Activated T-helper 1 cell treated with anti-CD3 and anti-CD28 coated beads, Interleukin-12 subunit alpha, Interleukin-12 subunit beta, Interleukin-2, Interleukin-4 antibody, amounts not matched to agents 30 ng/mL and 10 ng/mL and 1 ng/mL, durations not matched to agents 14 hours and 24 hours and 36 hours (primary cell): ENCODE measurements at regions not wholly inside any gene's neighbourhood (a gene's known extent, or its start where the extent isn't known, plus 50 kb on each side); places are given as distances from the start of the nearest gene placed in this dataset.

ENCODE experiments used
- DNase-seq: peaks from one replicate; pipeline ENCODE4 v3.0.0; 2021; ENCODE audit warnings: low spot score
- H3K27ac Mint-ChIP-seq: one replicate; pipeline ENCODE4 v1.8.0; 2021; ENCODE audit warnings: mild to moderate bottlenecking, mixed read lengths
- H3K27me3 Mint-ChIP-seq: one replicate; pipeline ENCODE4 v1.8.0; 2022; ENCODE audit warnings: mild to moderate bottlenecking, moderate library complexity, mixed read lengths; ENCODE audit not compliant: insufficient read depth
- H3K36me3 Mint-ChIP-seq: one replicate; pipeline ENCODE4 v1.8.0; 2021; ENCODE audit warnings: low read depth, mixed read lengths
- H3K4me1 Mint-ChIP-seq: one replicate; pipeline ENCODE4 v1.8.0; 2021; ENCODE audit warnings: low read depth, mixed read lengths
- H3K4me3 Mint-ChIP-seq: one replicate; pipeline ENCODE4 v1.8.0; 2021; ENCODE audit warnings: mild to moderate bottlenecking, moderate library complexity, mixed read lengths
- H3K9me3 Mint-ChIP-seq: one replicate; pipeline ENCODE4 v1.8.0; 2021; ENCODE audit warnings: mixed read lengths
- intact Hi-C: fragments of 100-400 bp; cut with micrococcal nuclease; formaldehyde crosslinking; loops from one replicate; pipeline ENCODE4 v1.15.1; 2024

DNA sequence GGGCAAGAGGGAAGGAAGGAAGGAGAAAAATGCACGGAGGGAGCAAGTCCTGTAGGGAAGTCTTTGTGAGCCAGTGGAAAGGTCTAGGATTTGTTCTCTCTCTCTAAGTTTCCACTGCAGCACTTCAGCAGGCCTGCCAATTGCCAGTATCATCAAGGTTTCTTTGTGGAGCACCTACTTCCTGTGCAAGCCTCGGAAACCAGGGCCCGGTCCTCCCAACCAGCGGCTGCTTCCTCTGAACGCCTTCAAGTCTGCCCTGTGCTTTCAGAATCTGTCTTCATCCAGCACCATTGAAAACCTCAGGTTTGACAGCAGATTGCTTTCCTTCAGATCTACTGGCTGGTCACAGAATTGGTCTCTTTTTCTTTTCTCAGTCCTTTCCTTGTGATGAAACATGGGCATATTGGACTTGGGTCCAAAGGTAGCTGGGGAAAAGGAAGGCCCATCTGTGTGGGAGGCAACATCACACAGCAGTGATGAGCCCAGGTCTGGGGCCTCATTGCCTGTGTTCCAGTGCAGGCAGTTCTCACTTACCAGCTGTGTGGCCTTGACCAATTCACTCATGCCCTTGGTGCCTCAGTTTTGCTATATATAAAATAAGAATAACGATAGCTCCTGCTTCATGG lies 144.5 kb downstream of the SEC16B start:
- Mint-ChIP-seq H3K9me3 (peaks cover 3% of the 10 kb centered on the region), H3K36me3 (no peaks in the 10 kb centered on the region), H3K27ac (no peak overlapping the region), H3K4me3 (no peak overlapping the region), H3K27me3 (no peaks in the 10 kb centered on the region), H3K4me1 (no peaks in the 10 kb centered on the region)
- DNase-seq, result no peak
- intact Hi-C loops, result no loop called here

DNA sequence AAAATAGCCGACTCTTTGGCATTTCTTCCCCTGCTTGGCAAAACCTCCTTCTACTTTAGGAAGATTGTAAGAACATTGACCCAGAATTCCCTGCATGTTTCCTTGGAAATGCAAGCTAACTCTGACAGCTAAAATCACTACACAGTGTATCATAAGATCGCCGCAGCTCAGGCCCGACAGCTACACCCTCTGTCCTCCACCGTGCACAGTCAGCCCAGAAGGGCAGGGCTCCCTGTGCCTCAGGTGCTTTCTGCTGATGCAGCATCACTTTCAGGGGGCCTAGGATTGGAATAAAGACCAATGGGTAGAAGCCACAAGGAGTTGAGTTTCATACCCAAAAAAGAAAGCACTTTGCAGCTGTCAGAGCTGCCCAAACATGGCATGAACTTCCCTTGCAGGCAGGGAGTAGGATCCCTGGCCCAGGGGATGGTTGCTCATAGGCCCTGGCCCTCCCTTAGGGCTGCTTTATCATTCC lies 145.3 kb downstream of the SEC16B start:
- H3K4me1 Mint-ChIP-seq, result no peaks in the 10 kb centered on the region
- H3K36me3 Mint-ChIP-seq, result no peaks in the 10 kb centered on the region
- no peaks in the 10 kb centered on the region for H3K27me3 Mint-ChIP-seq
- DNase-seq, result no peak
- intact Hi-C loops, result no loop called here
- H3K27ac Mint-ChIP-seq, result no peak overlapping the region
- peaks cover 3% of the 10 kb centered on the region for H3K9me3 Mint-ChIP-seq
- no peak overlapping the region for H3K4me3 Mint-ChIP-seq

DNA sequence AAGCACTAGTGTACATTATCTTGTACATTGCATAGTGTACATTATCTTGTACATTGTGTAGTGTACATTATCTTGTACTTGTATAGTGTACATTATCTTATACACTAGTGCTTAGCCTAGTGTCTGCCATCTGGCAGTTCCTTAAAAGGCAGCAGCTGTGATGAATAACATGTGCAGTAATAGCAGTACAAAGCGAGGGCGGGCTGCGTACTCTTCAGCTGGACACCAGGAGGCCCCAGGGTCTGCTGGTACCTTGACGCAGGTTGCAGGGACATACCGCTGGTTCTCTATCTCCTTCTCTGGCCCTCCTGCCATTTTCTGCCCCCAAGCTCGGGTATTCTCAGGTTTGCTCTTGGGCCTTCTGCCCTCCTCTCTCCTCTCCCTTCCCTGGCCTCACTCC lies 149.6 kb downstream of the SEC16B start:
- no peak overlapping the region for H3K4me3 Mint-ChIP-seq
- no peaks in the 10 kb centered on the region for H3K4me1 Mint-ChIP-seq
- H3K27me3 Mint-ChIP-seq, result no peaks in the 10 kb centered on the region
- no peak for DNase-seq
- peaks cover 5% of the 10 kb centered on the region for H3K9me3 Mint-ChIP-seq
- H3K36me3 Mint-ChIP-seq, result no peaks in the 10 kb centered on the region
- no peak overlapping the region for H3K27ac Mint-ChIP-seq
- intact Hi-C loops, result no loop called here

DNA sequence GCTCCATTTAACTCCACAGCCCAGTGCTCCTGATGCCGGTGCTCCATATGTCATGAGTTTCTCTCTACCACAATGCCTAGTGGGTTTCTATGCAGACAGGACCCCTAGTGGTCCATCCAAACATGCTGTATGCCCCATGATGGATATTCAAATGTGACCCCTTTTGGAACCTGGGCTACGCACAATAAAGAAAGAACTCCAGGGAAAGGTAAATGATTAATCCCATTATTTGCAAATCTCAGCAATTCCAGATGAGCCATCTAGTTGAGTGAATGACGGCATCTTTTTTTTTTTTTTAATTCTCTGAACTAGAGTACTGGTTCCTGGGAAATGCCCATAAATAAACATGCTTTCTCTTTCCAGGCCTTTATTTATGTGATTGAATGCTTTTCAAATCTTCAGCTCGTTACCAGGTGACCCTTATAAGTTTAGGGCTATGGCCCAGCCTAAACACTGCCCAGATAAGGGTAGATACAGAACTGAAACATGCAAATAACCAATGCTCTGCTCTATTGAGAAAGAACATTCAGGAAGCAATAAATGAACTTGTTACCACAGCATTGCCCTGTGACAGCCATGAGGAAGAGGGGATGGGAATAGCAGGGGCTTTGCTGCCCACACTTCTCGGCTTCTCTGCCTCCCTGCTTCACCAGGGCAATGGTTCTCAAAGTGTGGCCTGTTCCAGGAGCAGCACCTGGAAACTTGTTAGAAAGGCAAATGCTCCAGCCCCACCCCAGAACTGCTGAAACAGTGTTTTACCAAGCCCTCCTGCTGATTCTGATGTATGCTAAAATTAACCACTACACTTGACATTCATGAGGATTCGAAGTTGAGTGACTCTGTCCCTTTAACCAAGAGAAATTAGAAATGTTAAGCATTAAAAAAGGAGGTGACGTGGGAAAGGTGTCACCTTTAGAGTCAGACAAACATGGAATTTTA lies 151.7 kb downstream of the SEC16B start:
- intact Hi-C loops, result no loop called here
- Mint-ChIP-seq H3K4me1 (no peaks in the 10 kb centered on the region), H3K27me3 (no peaks in the 10 kb centered on the region), H3K36me3 (no peaks in the 10 kb centered on the region), H3K9me3 (peaks cover 7% of the 10 kb centered on the region), H3K27ac (no peak overlapping the region), H3K4me3 (no peak overlapping the region)
- no peak for DNase-seq

DNA sequence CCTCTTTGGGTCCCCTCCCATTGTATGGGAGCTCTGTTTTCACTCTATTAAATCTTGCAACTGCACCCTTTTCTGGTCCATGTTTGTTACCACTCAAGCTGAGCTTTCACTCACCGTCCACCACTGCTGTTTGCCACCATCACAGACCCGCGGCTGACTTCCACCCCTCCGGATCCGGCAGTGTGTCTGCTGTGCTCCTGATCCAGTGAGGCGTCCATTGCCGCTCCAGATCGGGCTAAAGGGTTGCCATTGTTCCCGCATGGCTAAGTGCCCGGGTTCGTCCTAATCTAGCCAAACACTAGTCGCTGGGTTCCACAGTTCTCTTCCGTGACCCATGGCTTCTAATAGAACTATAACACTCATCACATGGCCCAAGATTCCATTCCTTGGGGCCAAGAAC lies 157.2 kb downstream of the SEC16B start:
- DNase-seq, result no peak
- Mint-ChIP-seq H3K36me3 (no peaks in the 10 kb centered on the region), H3K9me3 (peaks cover 7% of the 10 kb centered on the region), H3K27me3 (no peaks in the 10 kb centered on the region), H3K4me1 (no peaks in the 10 kb centered on the region), H3K27ac (no peak overlapping the region), H3K4me3 (no peak overlapping the region)
- intact Hi-C loops, result no loop called here

DNA sequence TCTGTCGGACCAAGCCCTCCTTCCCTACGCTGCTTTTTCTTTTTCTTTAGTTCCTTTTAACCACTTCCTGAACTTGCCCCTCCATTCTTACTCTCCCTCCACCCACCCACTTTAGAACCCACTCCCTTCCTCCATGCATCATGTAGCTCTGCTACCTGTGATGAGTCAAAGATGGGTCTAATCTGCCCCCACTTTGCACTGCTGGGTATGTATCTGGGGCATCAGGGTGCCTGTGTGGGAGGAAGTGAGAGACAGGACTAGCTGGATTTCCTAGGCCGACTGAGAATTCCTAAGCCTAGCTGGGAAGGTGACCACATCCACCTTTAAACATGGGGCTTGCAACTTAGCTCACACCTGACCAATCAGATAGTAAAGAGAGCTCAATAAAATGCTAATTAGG lies 157.7 kb downstream of the SEC16B start:
- H3K9me3 Mint-ChIP-seq, result peaks cover 7% of the 10 kb centered on the region
- H3K27me3 Mint-ChIP-seq, result no peaks in the 10 kb centered on the region
- H3K36me3 Mint-ChIP-seq, result no peaks in the 10 kb centered on the region

DNA sequence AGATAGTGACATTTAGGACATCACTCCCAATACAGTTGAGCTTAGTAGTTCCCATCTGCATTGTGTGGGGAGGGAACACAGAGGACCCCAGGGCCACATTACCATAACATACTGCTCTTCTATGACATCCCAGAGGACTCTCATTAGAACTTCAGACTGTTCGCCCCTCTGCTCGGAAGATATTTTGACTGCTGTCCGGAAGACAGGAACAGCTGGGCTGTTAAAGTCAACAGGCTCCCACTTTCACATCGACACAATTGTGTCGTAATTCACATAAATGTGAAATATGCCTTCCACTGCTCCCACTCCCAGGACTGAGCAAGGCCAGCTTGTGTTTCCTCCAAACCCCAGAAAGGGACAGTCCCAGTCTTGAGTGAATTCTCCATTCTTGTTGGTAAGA lies 158.4 kb downstream of the SEC16B start:
- Mint-ChIP-seq H3K27me3 (no peaks in the 10 kb centered on the region), H3K4me3 (no peak overlapping the region), H3K36me3 (no peaks in the 10 kb centered on the region), H3K9me3 (peaks cover 7% of the 10 kb centered on the region), H3K4me1 (no peaks in the 10 kb centered on the region), H3K27ac (no peak overlapping the region)
- intact Hi-C loops, result no loop called here
- DNase-seq, result no peak

More for the DNA sequence above, 157.7 kb downstream of the SEC16B start:
- DNase-seq, result no peak
- intact Hi-C loops, result no loop called here
- no peak overlapping the region for H3K27ac Mint-ChIP-seq
- H3K4me3 Mint-ChIP-seq, result no peak overlapping the region
- H3K4me1 Mint-ChIP-seq, result no peaks in the 10 kb centered on the region

DNA sequence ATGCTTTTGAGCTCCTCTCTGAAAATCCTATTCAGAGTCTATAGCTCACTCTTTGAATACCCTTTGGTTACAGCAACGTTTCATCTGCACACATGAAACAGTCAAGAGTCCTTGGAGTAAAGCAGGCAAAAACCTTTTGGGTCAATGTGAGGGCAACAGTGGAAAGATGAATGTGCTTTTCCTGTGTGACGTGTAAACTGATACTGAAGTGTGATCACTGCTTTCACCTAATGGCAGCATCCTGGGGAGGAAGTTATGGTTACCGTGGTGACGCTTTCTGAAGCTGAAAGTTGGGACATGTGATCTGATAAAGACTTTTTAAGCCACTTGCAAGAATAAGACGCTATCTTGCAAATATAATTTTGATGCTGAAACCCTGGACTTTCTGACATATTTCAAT lies 160.0 kb downstream of the SEC16B start:
- H3K27ac Mint-ChIP-seq, result no peak overlapping the region

DNA sequence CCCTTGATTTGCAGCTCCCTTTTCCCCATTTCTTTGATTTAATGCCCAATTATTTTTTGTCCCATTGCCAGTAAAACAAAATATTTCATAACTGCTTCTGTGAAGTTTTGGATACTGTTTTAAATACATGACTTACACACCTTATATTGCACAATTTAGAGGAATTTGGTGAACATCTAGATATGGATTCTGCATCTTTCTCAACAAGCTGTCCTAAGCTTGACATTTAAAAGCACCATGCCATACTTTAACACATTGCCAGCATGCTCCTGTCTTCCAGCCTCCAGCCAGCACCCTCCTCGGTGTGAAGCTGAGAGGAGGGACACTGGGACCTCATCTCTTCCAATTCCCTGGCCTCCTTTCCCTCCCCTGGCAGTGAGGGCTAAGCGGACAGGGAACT lies 167.6 kb downstream of the SEC16B start:
- no peak for DNase-seq
- no peaks in the 10 kb centered on the region for H3K36me3 Mint-ChIP-seq
- H3K4me3 Mint-ChIP-seq, result no peak overlapping the region
- no peaks in the 10 kb centered on the region for H3K4me1 Mint-ChIP-seq
- H3K27ac Mint-ChIP-seq, result no peak overlapping the region
- H3K9me3 Mint-ChIP-seq, result peaks cover 3% of the 10 kb centered on the region
- no peaks in the 10 kb centered on the region for H3K27me3 Mint-ChIP-seq
- intact Hi-C loops, result no loop called here

More for the DNA sequence above, 160.0 kb downstream of the SEC16B start:
- intact Hi-C loops, result no loop called here
- no peak for DNase-seq
- no peaks in the 10 kb centered on the region for H3K27me3 Mint-ChIP-seq
- H3K4me1 Mint-ChIP-seq, result no peaks in the 10 kb centered on the region
- H3K4me3 Mint-ChIP-seq, result no peak overlapping the region
- H3K36me3 Mint-ChIP-seq, result no peaks in the 10 kb centered on the region
- H3K9me3 Mint-ChIP-seq, result peaks cover 3% of the 10 kb centered on the region

DNA sequence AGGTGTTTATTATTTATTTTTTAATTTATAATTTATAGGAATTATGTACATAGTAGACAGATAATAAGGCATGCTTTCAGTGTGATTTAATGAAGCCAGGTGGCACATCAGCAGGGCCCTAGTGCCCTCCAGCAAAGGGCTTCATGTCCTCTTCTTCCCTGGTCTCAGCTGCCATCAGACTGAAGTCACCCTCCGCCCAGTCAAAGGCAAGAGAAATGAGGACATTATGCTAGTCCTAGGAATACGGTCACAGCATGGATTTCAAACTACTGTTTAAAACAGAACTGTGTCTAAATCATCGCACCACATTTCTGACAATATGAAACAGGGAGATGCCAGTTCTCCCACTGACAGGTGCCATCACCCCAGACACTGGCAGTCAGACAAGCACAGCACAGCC lies 168.1 kb downstream of the SEC16B start:
- H3K9me3 Mint-ChIP-seq, result peaks cover 3% of the 10 kb centered on the region
- intact Hi-C loops, result no loop called here
- H3K27me3 Mint-ChIP-seq, result no peaks in the 10 kb centered on the region
- no peak for DNase-seq
- H3K4me3 Mint-ChIP-seq, result no peak overlapping the region
- no peak overlapping the region for H3K27ac Mint-ChIP-seq
- no peaks in the 10 kb centered on the region for H3K36me3 Mint-ChIP-seq
- no peaks in the 10 kb centered on the region for H3K4me1 Mint-ChIP-seq

DNA sequence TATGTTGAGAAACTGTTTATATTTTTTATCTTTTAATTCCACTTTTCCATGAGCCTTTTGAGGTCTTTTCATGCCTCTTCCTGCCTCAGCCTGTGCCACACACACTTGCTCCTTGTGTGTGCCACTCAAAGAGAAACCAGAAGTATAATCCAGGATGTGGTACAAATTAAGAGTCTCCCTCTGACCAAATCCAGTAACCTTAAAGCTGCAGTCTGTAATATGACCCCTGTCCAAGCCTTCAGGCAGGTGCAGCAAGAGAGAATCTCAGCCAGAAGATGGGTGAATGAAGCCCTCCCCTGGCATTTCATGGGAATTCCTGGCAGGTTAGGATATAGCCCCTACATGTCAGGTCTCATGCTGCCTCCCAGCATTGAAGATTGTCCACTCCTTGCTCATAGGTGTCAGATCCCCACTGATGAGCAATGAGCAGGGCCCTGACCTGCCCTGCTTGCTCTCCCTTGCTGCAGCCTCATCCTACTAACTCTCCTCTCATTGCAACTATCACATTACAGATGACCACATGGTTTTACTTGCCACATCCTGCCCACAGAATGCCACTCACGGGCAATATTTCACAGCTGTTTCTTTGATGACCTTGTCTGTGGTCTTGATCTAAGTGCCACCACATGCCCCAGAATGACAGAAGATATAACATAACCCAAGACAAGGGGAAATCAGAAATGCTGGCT lies 169.3 kb downstream of the SEC16B start:
- Mint-ChIP-seq H3K27ac (no peak overlapping the region), H3K9me3 (no peaks in the 10 kb centered on the region), H3K4me1 (no peaks in the 10 kb centered on the region), H3K4me3 (no peak overlapping the region), H3K27me3 (no peaks in the 10 kb centered on the region), H3K36me3 (no peaks in the 10 kb centered on the region)
- intact Hi-C loops, result no loop called here
- no peak for DNase-seq

DNA sequence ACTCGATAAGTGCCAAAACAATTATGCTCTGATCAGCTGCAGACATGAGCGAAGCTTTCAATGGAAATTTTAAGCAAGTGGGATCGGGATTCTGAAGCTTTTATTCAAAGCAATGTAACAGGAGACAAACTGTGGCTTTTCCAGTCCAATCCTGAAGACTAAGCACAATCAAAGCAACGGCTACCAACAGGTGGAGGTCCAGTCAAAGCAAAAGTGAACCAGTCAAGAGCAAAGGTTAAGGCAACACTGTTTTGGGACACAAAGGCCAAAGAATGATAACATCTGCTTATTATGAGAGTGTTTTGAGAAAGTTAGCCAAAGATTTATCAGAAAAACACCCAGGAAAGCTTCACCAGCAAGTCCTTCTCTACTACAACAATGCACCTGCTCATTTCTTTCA lies 170.1 kb downstream of the SEC16B start:
- Mint-ChIP-seq H3K4me3 (no peak overlapping the region), H3K4me1 (no peaks in the 10 kb centered on the region), H3K27ac (no peak overlapping the region), H3K36me3 (no peaks in the 10 kb centered on the region), H3K27me3 (no peaks in the 10 kb centered on the region), H3K9me3 (no peaks in the 10 kb centered on the region)
- intact Hi-C loops, result no loop called here
- no peak for DNase-seq

DNA sequence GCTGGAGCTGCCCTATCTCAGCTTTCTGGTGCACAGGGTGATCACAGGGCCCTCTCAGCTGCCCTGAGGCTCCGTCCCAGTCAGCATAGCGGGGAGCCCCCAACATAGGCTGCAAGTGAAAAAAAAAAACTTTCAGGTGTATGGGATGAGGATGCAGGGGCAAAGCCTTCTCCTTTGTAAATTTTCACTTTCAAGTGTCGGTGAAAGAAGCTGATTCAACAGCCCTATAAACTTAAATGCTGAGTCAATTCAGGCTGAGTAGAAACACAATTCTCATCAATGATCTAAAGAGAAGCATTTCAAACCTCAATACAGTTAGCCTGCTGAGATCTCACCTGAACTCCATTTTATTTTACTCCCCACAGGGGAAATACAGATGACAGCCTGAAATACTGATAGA lies 171.2 kb downstream of the SEC16B start:
- Mint-ChIP-seq H3K27ac (no peak overlapping the region), H3K4me1 (no peaks in the 10 kb centered on the region), H3K27me3 (no peaks in the 10 kb centered on the region), H3K4me3 (no peak overlapping the region), H3K36me3 (no peaks in the 10 kb centered on the region), H3K9me3 (no peaks in the 10 kb centered on the region)
- intact Hi-C loops, result no loop called here
- DNase-seq, result no peak
